ENCODE measurements at regions not wholly inside any gene's neighbourhood (a gene's known extent, or its start where the extent isn't known, plus 50 kb on each side); places are given as distances from the start of the nearest gene placed in this dataset.

DNA sequence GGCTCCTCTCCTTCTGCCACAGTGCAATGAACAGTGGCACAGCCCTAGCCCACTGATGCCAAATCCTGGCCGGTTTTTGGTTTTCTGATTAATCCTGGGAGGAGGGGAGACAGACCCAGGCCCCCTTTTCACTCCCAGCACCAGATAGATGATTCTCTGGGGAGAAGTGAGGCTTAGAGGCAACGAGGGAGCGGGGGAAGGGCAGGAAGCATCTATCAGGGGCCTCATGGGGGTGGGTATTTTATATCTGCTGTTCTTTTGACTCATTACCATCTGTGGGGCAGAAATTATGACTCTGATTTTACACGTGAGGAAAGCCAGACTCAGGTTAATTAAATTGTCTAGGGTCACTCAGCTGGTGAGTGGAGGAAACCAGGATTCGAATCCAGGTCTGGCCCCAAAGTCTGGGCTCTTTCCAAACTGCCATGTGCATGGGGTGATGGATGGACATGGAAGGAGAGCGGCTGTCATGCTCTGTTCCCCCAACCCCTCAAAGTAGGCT is 79.4 kb downstream of the MRM1 start (continued):
- TF ChIP-seq CEBPB (IDR thresholded peaks at IDR 0.05; ENCODE audit: low read depth) (no peak), EZH2 (IDR thresholded peaks at IDR 0.05) (no peak), JUND (IDR thresholded peaks at IDR 0.05) (no peak), CBX3 (IDR thresholded peaks at IDR 0.05; ENCODE audit: low read depth) (no peak), YY1 (IDR thresholded peaks at IDR 0.05; ENCODE audit: extremely low read depth, insufficient replicate concordance, low read depth, low read length) (no peak), POLR2A (IDR thresholded peaks at IDR 0.05; ENCODE audit: borderline replicate concordance, extremely low read depth, insufficient read depth, insufficient read length) (no peak), ZFX (IDR thresholded peaks at IDR 0.05) (no peak), ZNF274 (IDR thresholded peaks at IDR 0.05; ENCODE audit: low read depth, low read length) (no peak)
- TF ChIP-seq, protein P1, sequence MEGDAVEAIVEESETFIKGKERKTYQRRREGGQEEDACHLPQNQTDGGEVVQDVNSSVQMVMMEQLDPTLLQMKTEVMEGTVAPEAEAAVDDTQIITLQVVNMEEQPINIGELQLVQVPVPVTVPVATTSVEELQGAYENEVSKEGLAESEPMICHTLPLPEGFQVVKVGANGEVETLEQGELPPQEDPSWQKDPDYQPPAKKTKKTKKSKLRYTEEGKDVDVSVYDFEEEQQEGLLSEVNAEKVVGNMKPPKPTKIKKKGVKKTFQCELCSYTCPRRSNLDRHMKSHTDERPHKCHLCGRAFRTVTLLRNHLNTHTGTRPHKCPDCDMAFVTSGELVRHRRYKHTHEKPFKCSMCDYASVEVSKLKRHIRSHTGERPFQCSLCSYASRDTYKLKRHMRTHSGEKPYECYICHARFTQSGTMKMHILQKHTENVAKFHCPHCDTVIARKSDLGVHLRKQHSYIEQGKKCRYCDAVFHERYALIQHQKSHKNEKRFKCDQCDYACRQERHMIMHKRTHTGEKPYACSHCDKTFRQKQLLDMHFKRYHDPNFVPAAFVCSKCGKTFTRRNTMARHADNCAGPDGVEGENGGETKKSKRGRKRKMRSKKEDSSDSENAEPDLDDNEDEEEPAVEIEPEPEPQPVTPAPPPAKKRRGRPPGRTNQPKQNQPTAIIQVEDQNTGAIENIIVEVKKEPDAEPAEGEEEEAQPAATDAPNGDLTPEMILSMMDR (IDR thresholded peaks at IDR 0.05 in 2 of 3, conservative IDR thresholded peaks at IDR 0.05 in 1 of 3; ENCODE audit: borderline replicate concordance in 1 of 3, insufficient read depth in 1 of 3, low read depth in 2 of 3, low read length in 2 of 3): no peak
- TF ChIP-seq, protein P2, sequence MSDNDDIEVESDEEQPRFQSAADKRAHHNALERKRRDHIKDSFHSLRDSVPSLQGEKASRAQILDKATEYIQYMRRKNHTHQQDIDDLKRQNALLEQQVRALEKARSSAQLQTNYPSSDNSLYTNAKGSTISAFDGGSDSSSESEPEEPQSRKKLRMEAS (IDR thresholded peaks at IDR 0.05): no peak

DNA sequence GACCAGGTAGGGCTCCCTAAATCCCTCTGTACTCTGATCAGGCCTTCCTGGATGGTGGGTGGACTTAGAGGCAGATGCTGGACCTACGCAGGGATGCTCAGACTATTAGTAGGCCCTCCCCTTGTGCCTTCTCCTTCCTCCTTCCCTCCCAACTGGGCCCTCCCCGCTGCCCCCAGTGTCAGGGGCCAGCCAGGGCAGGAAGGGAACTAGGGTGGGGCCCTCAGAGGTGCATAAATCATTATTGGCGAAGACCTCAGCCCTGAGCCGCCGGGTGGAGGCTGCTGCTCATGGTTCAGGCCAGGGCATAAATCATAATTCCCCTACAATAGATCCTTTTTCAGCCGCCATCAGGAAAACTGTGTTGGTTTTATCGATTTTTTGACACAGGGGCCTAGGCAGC is 81.4 kb downstream of the MRM1 start:
- no peak overlapping the region for H3K27ac ChIP-seq (ENCODE audit: low read depth, low read length)
- ChIA-PET CTCF (no interaction called here), POLR2A (no interaction called here), RAD21 (ENCODE audit: low non-redundant PET in 1 of 2, low total read pairs in 2 of 2, uncharacterized antibody in 2 of 2, unreplicated experiment in 2 of 2) (no interaction called here)
- intact Hi-C loops (cut with micrococcal nuclease): no loop called here
- H3K4me3 ChIP-seq (replicated peaks in 1 of 2; ENCODE audit: low read depth in 1 of 2, low read length in 2 of 2): no peak overlapping the region
- H4K20me1 ChIP-seq (ENCODE audit: insufficient read depth): no peaks in the 10 kb centered on the region
- H3K9me3 ChIP-seq (ENCODE audit: control insufficient read depth in 1 of 2, insufficient read depth in 1 of 2, low read depth in 1 of 2, low read length in 2 of 2): no peaks in the 10 kb centered on the region
- no peak overlapping the region for H3K4me2 ChIP-seq (ENCODE audit: low read length)
- no peaks in the 10 kb centered on the region for H3K27me3 ChIP-seq (ENCODE audit: insufficient read depth, low read length)
- no peaks in the 10 kb centered on the region for H3K36me3 ChIP-seq (ENCODE audit: control insufficient read depth in 1 of 2, insufficient read depth in 2 of 2, low read length in 2 of 2)
- no peaks in the 10 kb centered on the region for H3K4me1 ChIP-seq (ENCODE audit: control insufficient read depth in 1 of 2, insufficient read depth in 2 of 2, low read length in 2 of 2)
- TF ChIP-seq, protein P1 (IDR thresholded peaks at IDR 0.05 in 2 of 3, conservative IDR thresholded peaks at IDR 0.05 in 1 of 3; ENCODE audit: borderline replicate concordance in 1 of 3, insufficient read depth in 1 of 3, low read depth in 2 of 3, low read length in 2 of 3): no peak
- no peak for TF ChIP-seq ZFX (IDR thresholded peaks at IDR 0.05)
- TF ChIP-seq SP1 (IDR thresholded peaks at IDR 0.05; ENCODE audit: low read depth): no peak
- TF ChIP-seq RAD21 (IDR thresholded peaks at IDR 0.05; ENCODE audit: low read depth): no peak
- TF ChIP-seq FOSL1 (IDR thresholded peaks at IDR 0.05; ENCODE audit: low read depth): no peak
- TF ChIP-seq TCF7L2 (IDR thresholded peaks at IDR 0.05; ENCODE audit: borderline replicate concordance, extremely low read depth, insufficient read depth, insufficient read length): no peak
- TF ChIP-seq, protein P3, sequence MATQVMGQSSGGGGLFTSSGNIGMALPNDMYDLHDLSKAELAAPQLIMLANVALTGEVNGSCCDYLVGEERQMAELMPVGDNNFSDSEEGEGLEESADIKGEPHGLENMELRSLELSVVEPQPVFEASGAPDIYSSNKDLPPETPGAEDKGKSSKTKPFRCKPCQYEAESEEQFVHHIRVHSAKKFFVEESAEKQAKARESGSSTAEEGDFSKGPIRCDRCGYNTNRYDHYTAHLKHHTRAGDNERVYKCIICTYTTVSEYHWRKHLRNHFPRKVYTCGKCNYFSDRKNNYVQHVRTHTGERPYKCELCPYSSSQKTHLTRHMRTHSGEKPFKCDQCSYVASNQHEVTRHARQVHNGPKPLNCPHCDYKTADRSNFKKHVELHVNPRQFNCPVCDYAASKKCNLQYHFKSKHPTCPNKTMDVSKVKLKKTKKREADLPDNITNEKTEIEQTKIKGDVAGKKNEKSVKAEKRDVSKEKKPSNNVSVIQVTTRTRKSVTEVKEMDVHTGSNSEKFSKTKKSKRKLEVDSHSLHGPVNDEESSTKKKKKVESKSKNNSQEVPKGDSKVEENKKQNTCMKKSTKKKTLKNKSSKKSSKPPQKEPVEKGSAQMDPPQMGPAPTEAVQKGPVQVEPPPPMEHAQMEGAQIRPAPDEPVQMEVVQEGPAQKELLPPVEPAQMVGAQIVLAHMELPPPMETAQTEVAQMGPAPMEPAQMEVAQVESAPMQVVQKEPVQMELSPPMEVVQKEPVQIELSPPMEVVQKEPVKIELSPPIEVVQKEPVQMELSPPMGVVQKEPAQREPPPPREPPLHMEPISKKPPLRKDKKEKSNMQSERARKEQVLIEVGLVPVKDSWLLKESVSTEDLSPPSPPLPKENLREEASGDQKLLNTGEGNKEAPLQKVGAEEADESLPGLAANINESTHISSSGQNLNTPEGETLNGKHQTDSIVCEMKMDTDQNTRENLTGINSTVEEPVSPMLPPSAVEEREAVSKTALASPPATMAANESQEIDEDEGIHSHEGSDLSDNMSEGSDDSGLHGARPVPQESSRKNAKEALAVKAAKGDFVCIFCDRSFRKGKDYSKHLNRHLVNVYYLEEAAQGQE (IDR thresholded peaks at IDR 0.05; ENCODE audit: low read depth): no peak
- no peak for TF ChIP-seq CBX3 (IDR thresholded peaks at IDR 0.05; ENCODE audit: low read depth)
- BruUV-seq (replicated peaks): no TSS peak
- DNase-seq (ENCODE audit: low read depth, low spot score) (no peak), ATAC-seq (no peak)
- H2AFZ ChIP-seq (ENCODE audit: low read depth, low read length, poor library complexity, severe bottlenecking): no peak overlapping the region
- H3K9me2 ChIP-seq (ENCODE audit: insufficient read depth): no peaks in the 10 kb centered on the region
- no peaks in the 10 kb centered on the region for H3K79me2 ChIP-seq (ENCODE audit: insufficient read depth, low read length)
- no peak overlapping the region for H3K9ac ChIP-seq (ENCODE audit: low read length)
